ENCODE measurements at regions not wholly inside any gene's neighbourhood (a gene's known extent, or its start where the extent isn't known, plus 50 kb on each side); places are given as distances from the start of the nearest gene placed in this dataset.

GRCh38 chr6:2447931-2448330, 202.5 kb upstream of the GMDS start:
- Histone ChIP-seq H3K9me3 (no peaks in the 10 kb centered on the region), H3K4me1 (no peaks in the 10 kb centered on the region), H3K27ac (no peak overlapping the region), H3K36me3 (peaks cover 0 to 6% of the 10 kb centered on the region in 2 donors), H3K27me3 (no peaks in the 10 kb centered on the region), H3K4me3 (no peak overlapping the region)
- no peak for ATAC-seq
- no peak for TF ChIP-seq EP300 (IDR thresholded peaks at IDR 0.05)
- no peak for TF ChIP-seq POLR2A (IDR thresholded peaks at IDR 0.05)
- TF ChIP-seq, protein P1, sequence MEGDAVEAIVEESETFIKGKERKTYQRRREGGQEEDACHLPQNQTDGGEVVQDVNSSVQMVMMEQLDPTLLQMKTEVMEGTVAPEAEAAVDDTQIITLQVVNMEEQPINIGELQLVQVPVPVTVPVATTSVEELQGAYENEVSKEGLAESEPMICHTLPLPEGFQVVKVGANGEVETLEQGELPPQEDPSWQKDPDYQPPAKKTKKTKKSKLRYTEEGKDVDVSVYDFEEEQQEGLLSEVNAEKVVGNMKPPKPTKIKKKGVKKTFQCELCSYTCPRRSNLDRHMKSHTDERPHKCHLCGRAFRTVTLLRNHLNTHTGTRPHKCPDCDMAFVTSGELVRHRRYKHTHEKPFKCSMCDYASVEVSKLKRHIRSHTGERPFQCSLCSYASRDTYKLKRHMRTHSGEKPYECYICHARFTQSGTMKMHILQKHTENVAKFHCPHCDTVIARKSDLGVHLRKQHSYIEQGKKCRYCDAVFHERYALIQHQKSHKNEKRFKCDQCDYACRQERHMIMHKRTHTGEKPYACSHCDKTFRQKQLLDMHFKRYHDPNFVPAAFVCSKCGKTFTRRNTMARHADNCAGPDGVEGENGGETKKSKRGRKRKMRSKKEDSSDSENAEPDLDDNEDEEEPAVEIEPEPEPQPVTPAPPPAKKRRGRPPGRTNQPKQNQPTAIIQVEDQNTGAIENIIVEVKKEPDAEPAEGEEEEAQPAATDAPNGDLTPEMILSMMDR (IDR thresholded peaks at IDR 0.05) = no peak
- TF ChIP-seq POLR2AphosphoS5 (IDR thresholded peaks at IDR 0.05) = no peak
- WGBS, 2 donors (ENCODE audit: low coverage in 1 of 2) = 69 to 72% methylated on average over 3 of the region's 3 CpGs

DNA sequence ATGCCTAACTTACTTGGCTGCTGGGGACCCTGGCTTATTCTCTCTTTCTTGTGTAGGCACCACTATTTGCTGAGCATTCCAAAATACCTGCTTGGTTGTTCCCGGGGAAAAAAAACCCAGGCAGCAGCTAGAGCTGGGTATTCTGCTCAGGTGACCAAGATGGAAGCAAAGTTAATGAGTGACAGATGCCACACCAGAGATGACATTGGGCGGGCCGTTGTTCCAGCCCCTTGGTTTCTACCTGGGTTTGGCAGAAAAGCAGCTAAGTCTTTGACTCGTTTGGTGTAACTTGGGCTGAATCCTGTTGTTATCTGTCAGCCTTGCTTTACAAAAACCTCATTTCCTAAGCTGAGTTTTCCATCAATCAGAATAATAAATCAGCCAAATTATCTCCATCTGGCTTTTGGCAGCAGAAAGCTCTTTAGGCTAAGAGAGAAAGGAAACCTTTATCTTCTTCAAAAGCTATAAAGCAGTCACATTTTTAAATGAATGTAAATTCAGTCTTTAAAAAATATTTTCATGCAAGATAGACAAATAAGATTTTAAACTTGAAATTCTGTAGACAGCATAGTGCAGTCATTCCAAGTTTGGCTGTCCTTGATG, 202.0 kb upstream of the GMDS start:
- no peak for ATAC-seq
- no peak for TF ChIP-seq EP300 (IDR thresholded peaks at IDR 0.05)
- TF ChIP-seq, protein P1 (IDR thresholded peaks at IDR 0.05) = no peak
- no peak for TF ChIP-seq POLR2AphosphoS5 (IDR thresholded peaks at IDR 0.05)
- no peak for TF ChIP-seq POLR2A (IDR thresholded peaks at IDR 0.05)
- Histone ChIP-seq H3K4me3 (no peak overlapping the region), H3K36me3 (peaks cover 0 to 6% of the 10 kb centered on the region in 2 donors), H3K27ac (no peak overlapping the region), H3K27me3 (no peaks in the 10 kb centered on the region), H3K9me3 (no peaks in the 10 kb centered on the region), H3K4me1 (no peaks in the 10 kb centered on the region)
- 90% methylated on average over 4 of the region's 4 CpGs; no CpG with 5 or more reads in 1 of the 2 donors for WGBS, 2 donors (ENCODE audit: low coverage in 1 of 2)

DNA sequence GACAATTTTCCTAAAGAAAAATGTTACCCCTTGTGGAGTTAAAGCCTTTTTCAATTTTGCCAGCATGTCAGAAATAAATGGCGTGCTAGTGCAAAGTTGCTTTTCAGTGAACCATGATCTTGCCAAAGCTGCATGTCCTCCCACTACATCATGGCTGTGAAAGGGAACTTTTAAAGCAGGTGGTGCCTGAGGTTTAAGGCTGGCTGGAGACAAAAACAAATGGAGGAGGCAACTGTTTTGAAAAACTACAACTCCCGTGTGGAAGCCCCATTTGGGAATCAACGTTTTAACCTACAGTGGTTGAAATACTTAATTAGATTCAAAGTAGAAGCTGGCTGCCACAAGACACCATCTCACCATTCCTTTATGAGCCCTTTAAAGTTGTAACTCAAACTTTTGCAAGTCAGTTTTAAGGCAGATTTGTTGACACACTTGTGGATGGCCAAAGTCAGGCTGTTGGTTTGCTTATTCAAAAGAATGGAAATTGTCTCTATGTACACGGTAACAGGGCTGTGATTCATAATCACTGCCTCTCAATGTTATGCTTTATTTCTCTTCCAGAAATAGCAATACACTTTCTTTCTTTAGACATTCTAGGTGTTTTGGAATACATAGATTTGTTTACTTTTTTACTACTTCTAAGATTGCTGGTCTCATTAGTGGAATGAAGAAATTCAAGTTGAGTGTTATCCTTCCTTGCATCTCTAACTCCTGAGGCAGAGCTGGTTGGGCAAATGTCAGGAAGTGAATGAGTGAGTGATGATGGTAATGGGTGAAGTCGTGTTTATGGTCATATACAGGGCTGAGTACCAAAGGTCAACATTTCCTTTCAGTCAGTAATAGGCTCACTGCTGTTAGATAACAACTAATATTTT, 196.4 kb upstream of the GMDS start:
- WGBS, 2 donors (ENCODE audit: low coverage in 1 of 2) = 68 to 75% methylated on average over 5 of the region's 5 CpGs
- Histone ChIP-seq H3K27ac (no peak overlapping the region), H3K4me3 (no peak overlapping the region), H3K4me1 (no peaks in the 10 kb centered on the region), H3K27me3 (no peaks in the 10 kb centered on the region), H3K9me3 (no peaks in the 10 kb centered on the region), H3K36me3 (peaks cover 0 to 6% of the 10 kb centered on the region in 2 donors)
- ATAC-seq = no peak
- no peak for TF ChIP-seq POLR2AphosphoS5 (IDR thresholded peaks at IDR 0.05)
- TF ChIP-seq, protein P1 (IDR thresholded peaks at IDR 0.05) = no peak
- no peak for TF ChIP-seq EP300 (IDR thresholded peaks at IDR 0.05)
- no peak for TF ChIP-seq POLR2A (IDR thresholded peaks at IDR 0.05)

DNA sequence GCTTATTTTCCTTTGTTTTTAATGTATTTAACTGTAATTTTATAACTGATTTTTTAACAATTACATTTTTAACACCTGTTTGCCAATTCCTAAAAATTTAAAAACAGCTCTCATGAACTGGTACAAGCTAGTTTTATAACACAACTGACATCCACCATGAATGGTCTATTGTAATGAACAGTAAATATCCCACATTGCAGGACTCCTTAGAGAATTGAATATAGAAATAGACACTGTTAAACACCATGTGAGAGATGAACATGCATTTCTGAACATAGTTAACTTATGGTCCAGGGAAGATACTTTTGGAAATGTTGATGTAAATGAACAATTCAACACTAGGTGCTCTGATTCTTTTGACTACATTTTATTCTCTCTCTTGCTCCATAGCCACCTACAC, 195.1 kb upstream of the GMDS start:
- Histone ChIP-seq H3K27me3 (no peaks in the 10 kb centered on the region), H3K9me3 (no peaks in the 10 kb centered on the region), H3K36me3 (peaks cover 0 to 6% of the 10 kb centered on the region in 2 donors), H3K27ac (no peak overlapping the region), H3K4me1 (no peaks in the 10 kb centered on the region), H3K4me3 (no peak overlapping the region)
- no peak for ATAC-seq
- TF ChIP-seq, protein P1 (IDR thresholded peaks at IDR 0.05) = no peak
- no peak for TF ChIP-seq POLR2A (IDR thresholded peaks at IDR 0.05)
- no peak for TF ChIP-seq EP300 (IDR thresholded peaks at IDR 0.05)
- TF ChIP-seq POLR2AphosphoS5 (IDR thresholded peaks at IDR 0.05) = no peak

DNA sequence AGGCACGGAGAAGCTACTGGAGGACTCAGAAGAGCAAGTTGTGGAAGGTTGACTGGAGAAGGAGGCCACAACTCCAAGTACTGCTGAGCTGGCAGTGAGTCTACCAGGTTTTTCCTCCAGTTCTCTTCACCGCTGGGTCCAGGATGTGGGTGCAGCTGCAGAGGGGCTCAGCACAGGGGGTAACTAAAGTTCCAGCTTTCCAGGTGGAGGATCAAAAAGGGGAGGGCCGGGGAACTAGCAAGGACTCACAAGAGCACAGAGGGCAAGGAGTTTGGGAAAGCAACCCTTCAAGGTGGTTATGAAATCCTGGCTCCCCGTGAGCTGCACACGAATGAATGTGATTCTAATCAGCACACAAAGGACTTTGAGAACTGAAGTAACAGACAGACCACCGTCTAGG, 194.2 kb upstream of the GMDS start:
- no peak for TF ChIP-seq EP300 (IDR thresholded peaks at IDR 0.05)
- TF ChIP-seq POLR2AphosphoS5 (IDR thresholded peaks at IDR 0.05) = no peak
- no peak for TF ChIP-seq POLR2A (IDR thresholded peaks at IDR 0.05)
- TF ChIP-seq, protein P1 (IDR thresholded peaks at IDR 0.05) = no peak
- Histone ChIP-seq H3K27me3 (no peaks in the 10 kb centered on the region), H3K4me3 (no peak overlapping the region), H3K36me3 (peaks cover 0 to 6% of the 10 kb centered on the region in 2 donors), H3K9me3 (no peaks in the 10 kb centered on the region), H3K4me1 (no peaks in the 10 kb centered on the region), H3K27ac (no peak overlapping the region)
- WGBS, 2 donors (ENCODE audit: low coverage in 1 of 2) = 82 to 95% methylated on average over 3 to 5 of the region's 6 CpGs
- ATAC-seq = no peak

Data from gastroesophageal sphincter (tissue), 4 donors.